ENCODE measurements at regions not wholly inside any gene's neighbourhood (a gene's known extent, or its start where the extent isn't known, plus 50 kb on each side); places are given as distances from the start of the nearest gene placed in this dataset.

DNA sequence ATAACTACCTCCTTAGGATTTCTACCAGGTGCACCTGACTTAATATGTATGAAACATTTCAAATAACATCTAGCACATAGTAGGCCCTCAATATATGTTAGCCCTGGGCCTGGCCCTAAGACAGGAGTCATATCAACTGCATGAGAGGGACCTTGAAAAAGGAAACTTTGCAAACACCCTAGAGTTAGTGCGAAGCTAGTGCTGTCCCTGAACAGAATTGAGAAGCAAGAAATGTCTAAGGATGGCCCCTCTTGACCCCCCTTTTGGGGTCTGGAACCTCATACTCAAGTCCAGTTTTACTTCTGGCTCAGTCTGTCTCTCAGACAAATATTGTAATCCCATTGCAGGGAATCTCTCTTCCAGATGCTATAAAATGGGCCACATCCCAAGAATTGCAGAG is 80.5 kb downstream of the CBLN1 start:
- Histone ChIP-seq H3K9ac (ENCODE audit: low read depth in 1 of 2, low read length in 2 of 2) (no peak overlapping the region), H3K9me3 (ENCODE audit: control insufficient read depth in 4 of 4, low read length in 3 of 4) (no peaks in the 10 kb centered on the region), H3K27me3 (ENCODE audit: control insufficient read depth in 4 of 4, insufficient read depth in 4 of 4, low read length in 3 of 4) (no peaks in the 10 kb centered on the region), H3K4me3 (ENCODE audit: low read depth in 1 of 3, low read length in 3 of 3) (no peak overlapping the region), H3K27ac (ENCODE audit: low read depth in 1 of 2, low read length in 2 of 2) (no peak overlapping the region), H3K36me3 (ENCODE audit: control insufficient read depth in 4 of 4, insufficient read depth in 3 of 4, low read depth in 1 of 4, low read length in 3 of 4) (no peaks in the 10 kb centered on the region), H3K4me1 (ENCODE audit: control insufficient read depth in 4 of 4, insufficient read depth in 4 of 4, low read length in 3 of 4) (no peaks in the 10 kb centered on the region)
- 82% methylated on average over 1 of the region's 1 CpG for WGBS
- TF ChIP-seq, protein P1, sequence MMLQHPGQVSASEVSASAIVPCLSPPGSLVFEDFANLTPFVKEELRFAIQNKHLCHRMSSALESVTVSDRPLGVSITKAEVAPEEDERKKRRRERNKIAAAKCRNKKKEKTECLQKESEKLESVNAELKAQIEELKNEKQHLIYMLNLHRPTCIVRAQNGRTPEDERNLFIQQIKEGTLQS (IDR thresholded peaks at IDR 0.05) = no peak
- TF ChIP-seq, protein P2, sequence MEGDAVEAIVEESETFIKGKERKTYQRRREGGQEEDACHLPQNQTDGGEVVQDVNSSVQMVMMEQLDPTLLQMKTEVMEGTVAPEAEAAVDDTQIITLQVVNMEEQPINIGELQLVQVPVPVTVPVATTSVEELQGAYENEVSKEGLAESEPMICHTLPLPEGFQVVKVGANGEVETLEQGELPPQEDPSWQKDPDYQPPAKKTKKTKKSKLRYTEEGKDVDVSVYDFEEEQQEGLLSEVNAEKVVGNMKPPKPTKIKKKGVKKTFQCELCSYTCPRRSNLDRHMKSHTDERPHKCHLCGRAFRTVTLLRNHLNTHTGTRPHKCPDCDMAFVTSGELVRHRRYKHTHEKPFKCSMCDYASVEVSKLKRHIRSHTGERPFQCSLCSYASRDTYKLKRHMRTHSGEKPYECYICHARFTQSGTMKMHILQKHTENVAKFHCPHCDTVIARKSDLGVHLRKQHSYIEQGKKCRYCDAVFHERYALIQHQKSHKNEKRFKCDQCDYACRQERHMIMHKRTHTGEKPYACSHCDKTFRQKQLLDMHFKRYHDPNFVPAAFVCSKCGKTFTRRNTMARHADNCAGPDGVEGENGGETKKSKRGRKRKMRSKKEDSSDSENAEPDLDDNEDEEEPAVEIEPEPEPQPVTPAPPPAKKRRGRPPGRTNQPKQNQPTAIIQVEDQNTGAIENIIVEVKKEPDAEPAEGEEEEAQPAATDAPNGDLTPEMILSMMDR (IDR thresholded peaks at IDR 0.05; ENCODE audit: low read depth, low read length, missing input control) = no peak
- no peak for TF ChIP-seq EGR1 (IDR thresholded peaks at IDR 0.05; ENCODE audit: low read depth in 2 of 2)
- no peak for TF ChIP-seq JUND (IDR thresholded peaks at IDR 0.05)
- TF ChIP-seq SP1 (IDR thresholded peaks at IDR 0.05) = no peak
- no peak for TF ChIP-seq FOXA1 (IDR thresholded peaks at IDR 0.05)
- no peak for TF ChIP-seq FOXA2 (IDR thresholded peaks at IDR 0.05)
- no peak for TF ChIP-seq GABPA (IDR thresholded peaks at IDR 0.05 in 1 of 2, conservative IDR thresholded peaks at IDR 0.05 in 1 of 2)
- no peak for TF ChIP-seq RAD21 (IDR thresholded peaks at IDR 0.05)
- DNase-seq (ENCODE audit: low spot score) = no peak

DNA sequence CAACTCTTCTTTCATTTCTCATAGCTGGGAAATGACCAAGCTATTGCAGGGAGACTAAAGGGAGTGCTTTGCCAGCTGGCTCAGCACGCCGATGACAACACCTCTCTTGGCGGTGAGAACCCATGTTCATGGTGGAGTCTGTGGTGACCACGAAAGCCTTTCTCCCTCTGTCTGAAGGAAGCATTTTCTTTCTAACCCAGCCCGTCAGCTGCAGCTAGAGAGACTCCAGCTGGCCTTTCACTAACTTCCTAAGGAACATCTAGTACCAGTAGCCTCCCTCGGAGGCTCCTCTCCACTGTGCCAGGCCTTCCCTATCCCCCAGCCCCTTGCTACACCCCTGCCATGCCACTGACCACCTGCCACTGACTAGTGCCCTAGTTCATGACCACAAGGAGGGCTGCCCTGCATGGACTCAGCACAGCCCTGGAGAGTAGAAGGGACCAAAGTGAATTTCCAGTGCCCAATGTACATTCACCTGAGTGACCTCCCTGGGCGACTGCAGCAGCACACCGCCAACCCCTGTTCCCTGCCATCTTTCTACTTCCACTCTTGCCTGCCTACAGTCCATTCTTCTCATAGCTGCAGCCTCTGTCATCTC is 81.3 kb downstream of the CBLN1 start:
- no peak overlapping the region for H3K9ac ChIP-seq (ENCODE audit: low read depth in 1 of 2, low read length in 2 of 2)
- no peak overlapping the region for H3K27ac ChIP-seq (ENCODE audit: low read depth in 1 of 2, low read length in 2 of 2)
- TF ChIP-seq, protein P3, sequence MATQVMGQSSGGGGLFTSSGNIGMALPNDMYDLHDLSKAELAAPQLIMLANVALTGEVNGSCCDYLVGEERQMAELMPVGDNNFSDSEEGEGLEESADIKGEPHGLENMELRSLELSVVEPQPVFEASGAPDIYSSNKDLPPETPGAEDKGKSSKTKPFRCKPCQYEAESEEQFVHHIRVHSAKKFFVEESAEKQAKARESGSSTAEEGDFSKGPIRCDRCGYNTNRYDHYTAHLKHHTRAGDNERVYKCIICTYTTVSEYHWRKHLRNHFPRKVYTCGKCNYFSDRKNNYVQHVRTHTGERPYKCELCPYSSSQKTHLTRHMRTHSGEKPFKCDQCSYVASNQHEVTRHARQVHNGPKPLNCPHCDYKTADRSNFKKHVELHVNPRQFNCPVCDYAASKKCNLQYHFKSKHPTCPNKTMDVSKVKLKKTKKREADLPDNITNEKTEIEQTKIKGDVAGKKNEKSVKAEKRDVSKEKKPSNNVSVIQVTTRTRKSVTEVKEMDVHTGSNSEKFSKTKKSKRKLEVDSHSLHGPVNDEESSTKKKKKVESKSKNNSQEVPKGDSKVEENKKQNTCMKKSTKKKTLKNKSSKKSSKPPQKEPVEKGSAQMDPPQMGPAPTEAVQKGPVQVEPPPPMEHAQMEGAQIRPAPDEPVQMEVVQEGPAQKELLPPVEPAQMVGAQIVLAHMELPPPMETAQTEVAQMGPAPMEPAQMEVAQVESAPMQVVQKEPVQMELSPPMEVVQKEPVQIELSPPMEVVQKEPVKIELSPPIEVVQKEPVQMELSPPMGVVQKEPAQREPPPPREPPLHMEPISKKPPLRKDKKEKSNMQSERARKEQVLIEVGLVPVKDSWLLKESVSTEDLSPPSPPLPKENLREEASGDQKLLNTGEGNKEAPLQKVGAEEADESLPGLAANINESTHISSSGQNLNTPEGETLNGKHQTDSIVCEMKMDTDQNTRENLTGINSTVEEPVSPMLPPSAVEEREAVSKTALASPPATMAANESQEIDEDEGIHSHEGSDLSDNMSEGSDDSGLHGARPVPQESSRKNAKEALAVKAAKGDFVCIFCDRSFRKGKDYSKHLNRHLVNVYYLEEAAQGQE (IDR thresholded peaks at IDR 0.05) = no peak
- TF ChIP-seq JUND (IDR thresholded peaks at IDR 0.05) = no peak
- no peak for TF ChIP-seq HNF4G (IDR thresholded peaks at IDR 0.05)
- no peak for TF ChIP-seq GABPA (IDR thresholded peaks at IDR 0.05 in 1 of 2, conservative IDR thresholded peaks at IDR 0.05 in 1 of 2)
- TF ChIP-seq, protein P4, sequence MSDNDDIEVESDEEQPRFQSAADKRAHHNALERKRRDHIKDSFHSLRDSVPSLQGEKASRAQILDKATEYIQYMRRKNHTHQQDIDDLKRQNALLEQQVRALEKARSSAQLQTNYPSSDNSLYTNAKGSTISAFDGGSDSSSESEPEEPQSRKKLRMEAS (IDR thresholded peaks at IDR 0.05) = no peak
- no peak for TF ChIP-seq NR2F2 (IDR thresholded peaks at IDR 0.05)
- TF ChIP-seq YY1 (IDR thresholded peaks at IDR 0.05) = no peak
- TF ChIP-seq FOXA2 (IDR thresholded peaks at IDR 0.05) = no peak
- TF ChIP-seq, protein P1 (IDR thresholded peaks at IDR 0.05) = no peak
- no peak for TF ChIP-seq FOXA1 (IDR thresholded peaks at IDR 0.05)
- no peak for TF ChIP-seq SP1 (IDR thresholded peaks at IDR 0.05)
- no peak for TF ChIP-seq RXRA (IDR thresholded peaks at IDR 0.05)
- no peak for TF ChIP-seq TAF1 (conservative IDR thresholded peaks at IDR 0.05)
- TF ChIP-seq HNF4A (conservative IDR thresholded peaks at IDR 0.05) = no peak
- H3K4me1 ChIP-seq (ENCODE audit: control insufficient read depth in 4 of 4, insufficient read depth in 4 of 4, low read length in 3 of 4) = no peaks in the 10 kb centered on the region
- H3K36me3 ChIP-seq (ENCODE audit: control insufficient read depth in 4 of 4, insufficient read depth in 3 of 4, low read depth in 1 of 4, low read length in 3 of 4) = no peaks in the 10 kb centered on the region
- DNase-seq (ENCODE audit: low spot score) = no peak
- H3K27me3 ChIP-seq (ENCODE audit: control insufficient read depth in 4 of 4, insufficient read depth in 4 of 4, low read length in 3 of 4) = no peaks in the 10 kb centered on the region
- H3K4me3 ChIP-seq (ENCODE audit: low read depth in 1 of 3, low read length in 3 of 3) = no peak overlapping the region
- H3K9me3 ChIP-seq (ENCODE audit: control insufficient read depth in 4 of 4, low read length in 3 of 4) = no peaks in the 10 kb centered on the region
- 82% methylated on average over 8 of the region's 8 CpGs for WGBS
